Ishikawa (cell line): ENCODE measurements at regions not wholly inside any gene's neighbourhood (a gene's known extent, or its start where the extent isn't known, plus 50 kb on each side); places are given as distances from the start of the nearest gene placed in this dataset.

ENCODE experiments used
- CEBPB ChIP-seq: IDR thresholded peaks from 2 replicates; pipeline ENCODE4 v1.6.1; 2012
- CREB1 ChIP-seq: IDR thresholded peaks from 2 replicates; pipeline ENCODE4 v1.6.1; 2012; ENCODE audit warnings: low read depth
- EP300 ChIP-seq: IDR thresholded peaks from 2 replicates; pipeline ENCODE4 v1.6.1; 2012; ENCODE audit warnings: borderline replicate concordance
- MAX ChIP-seq: IDR thresholded peaks from 2 replicates; pipeline ENCODE4 v1.6.1; 2012
- TF ChIP-seq, protein P1 (sequence below): IDR thresholded peaks from 2 replicates; pipeline ENCODE4 v1.6.1; 2012; ENCODE audit warnings: low read depth, mild to moderate bottlenecking

- TF ChIP-seq CREB1: no peak
- TF ChIP-seq, protein P1, sequence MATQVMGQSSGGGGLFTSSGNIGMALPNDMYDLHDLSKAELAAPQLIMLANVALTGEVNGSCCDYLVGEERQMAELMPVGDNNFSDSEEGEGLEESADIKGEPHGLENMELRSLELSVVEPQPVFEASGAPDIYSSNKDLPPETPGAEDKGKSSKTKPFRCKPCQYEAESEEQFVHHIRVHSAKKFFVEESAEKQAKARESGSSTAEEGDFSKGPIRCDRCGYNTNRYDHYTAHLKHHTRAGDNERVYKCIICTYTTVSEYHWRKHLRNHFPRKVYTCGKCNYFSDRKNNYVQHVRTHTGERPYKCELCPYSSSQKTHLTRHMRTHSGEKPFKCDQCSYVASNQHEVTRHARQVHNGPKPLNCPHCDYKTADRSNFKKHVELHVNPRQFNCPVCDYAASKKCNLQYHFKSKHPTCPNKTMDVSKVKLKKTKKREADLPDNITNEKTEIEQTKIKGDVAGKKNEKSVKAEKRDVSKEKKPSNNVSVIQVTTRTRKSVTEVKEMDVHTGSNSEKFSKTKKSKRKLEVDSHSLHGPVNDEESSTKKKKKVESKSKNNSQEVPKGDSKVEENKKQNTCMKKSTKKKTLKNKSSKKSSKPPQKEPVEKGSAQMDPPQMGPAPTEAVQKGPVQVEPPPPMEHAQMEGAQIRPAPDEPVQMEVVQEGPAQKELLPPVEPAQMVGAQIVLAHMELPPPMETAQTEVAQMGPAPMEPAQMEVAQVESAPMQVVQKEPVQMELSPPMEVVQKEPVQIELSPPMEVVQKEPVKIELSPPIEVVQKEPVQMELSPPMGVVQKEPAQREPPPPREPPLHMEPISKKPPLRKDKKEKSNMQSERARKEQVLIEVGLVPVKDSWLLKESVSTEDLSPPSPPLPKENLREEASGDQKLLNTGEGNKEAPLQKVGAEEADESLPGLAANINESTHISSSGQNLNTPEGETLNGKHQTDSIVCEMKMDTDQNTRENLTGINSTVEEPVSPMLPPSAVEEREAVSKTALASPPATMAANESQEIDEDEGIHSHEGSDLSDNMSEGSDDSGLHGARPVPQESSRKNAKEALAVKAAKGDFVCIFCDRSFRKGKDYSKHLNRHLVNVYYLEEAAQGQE: no peak
- no peak for TF ChIP-seq EP300
- no peak for TF ChIP-seq MAX
- no peak for TF ChIP-seq CEBPB
Observed at GRCh38 chr4:13678186-13678924, 50.8 kb upstream of the BOD1L1 start.
